Right hindlimb (tissue), 1 donor: ENCODE measurements at regions not wholly inside any gene's neighbourhood (a gene's known extent, or its start where the extent isn't known, plus 50 kb on each side); places are given as distances from the start of the nearest gene placed in this dataset.
"Not testable (repeated sequence)": the region's sequence is repeated elsewhere in the genome, so short reads cannot be mapped to it uniquely, and the experiment has no call there.

Experiments
- DNase-seq: peaks from one replicate; pipeline ENCODE4 v3.0.0-alpha.2; 2018

GRCh38 chr10:21363731-21364104, 161.8 kb downstream of the SKIDA1 start:
- no peak for DNase-seq

- no peak for DNase-seq
These were observed 162.3 kb downstream of the SKIDA1 start for GRCh38 chr10:21363092-21363730.

- no peak for DNase-seq
These were observed 166.3 kb downstream of the SKIDA1 start for GRCh38 chr10:21359202-21359601.

- DNase-seq, result no peak
These were observed 169.9 kb downstream of the SKIDA1 start for GRCh38 chr10:21355591-21356011.

- no peak for DNase-seq
These were observed 172.6 kb downstream of the SKIDA1 start for GRCh38 chr10:21352886-21353285.

GRCh38 chr10:21351594-21351993, 173.9 kb downstream of the SKIDA1 start:
- DNase-seq, result not testable (repeated sequence)

GRCh38 chr10:21349912-21350286, 175.6 kb downstream of the SKIDA1 start:
- DNase-seq, result no peak

- DNase-seq, result no peak
These were observed 177.7 kb downstream of the SKIDA1 start for GRCh38 chr10:21347785-21348170.

GRCh38 chr10:21347043-21347784, 178.3 kb downstream of the SKIDA1 start:
- no peak for DNase-seq

GRCh38 chr10:21343087-21343486, 182.4 kb downstream of the SKIDA1 start:
- DNase-seq, result no peak

GRCh38 chr10:21342499-21342898, 183.0 kb downstream of the SKIDA1 start:
- not testable (repeated sequence) for DNase-seq

- DNase-seq, result no peak
These were observed 185.2 kb downstream of the SKIDA1 start for GRCh38 chr10:21340331-21340730.

- no peak for DNase-seq
These were observed 188.2 kb downstream of the SKIDA1 start for GRCh38 chr10:21337171-21337792.

- DNase-seq, result no peak
These were observed 188.9 kb downstream of the SKIDA1 start for GRCh38 chr10:21336476-21337170.

GRCh38 chr10:21334891-21335696, 190.4 kb downstream of the SKIDA1 start:
- DNase-seq, result peak; percentile 78

GRCh38 chr10:21330628-21331020, 194.9 kb downstream of the SKIDA1 start:
- DNase-seq, result no peak

GRCh38 chr10:21329995-21330627, 195.4 kb downstream of the SKIDA1 start:
- no peak for DNase-seq

GRCh38 chr10:21327289-21327993, 198.0 kb downstream of the SKIDA1 start:
- no peak for DNase-seq

- DNase-seq, result no peak
These were observed 198.7 kb downstream of the SKIDA1 start for GRCh38 chr10:21326594-21327288.

- DNase-seq, result peak; percentile 51
These were observed 206.8 kb downstream of the SKIDA1 start for GRCh38 chr10:21318540-21319167.
